ENCODE measurements at regions not wholly inside any gene's neighbourhood (a gene's known extent, or its start where the extent isn't known, plus 50 kb on each side); places are given as distances from the start of the nearest gene placed in this dataset.
A peak's percentile ranks its signal among the peaks of the same experiment; 100 is the strongest.

DNA sequence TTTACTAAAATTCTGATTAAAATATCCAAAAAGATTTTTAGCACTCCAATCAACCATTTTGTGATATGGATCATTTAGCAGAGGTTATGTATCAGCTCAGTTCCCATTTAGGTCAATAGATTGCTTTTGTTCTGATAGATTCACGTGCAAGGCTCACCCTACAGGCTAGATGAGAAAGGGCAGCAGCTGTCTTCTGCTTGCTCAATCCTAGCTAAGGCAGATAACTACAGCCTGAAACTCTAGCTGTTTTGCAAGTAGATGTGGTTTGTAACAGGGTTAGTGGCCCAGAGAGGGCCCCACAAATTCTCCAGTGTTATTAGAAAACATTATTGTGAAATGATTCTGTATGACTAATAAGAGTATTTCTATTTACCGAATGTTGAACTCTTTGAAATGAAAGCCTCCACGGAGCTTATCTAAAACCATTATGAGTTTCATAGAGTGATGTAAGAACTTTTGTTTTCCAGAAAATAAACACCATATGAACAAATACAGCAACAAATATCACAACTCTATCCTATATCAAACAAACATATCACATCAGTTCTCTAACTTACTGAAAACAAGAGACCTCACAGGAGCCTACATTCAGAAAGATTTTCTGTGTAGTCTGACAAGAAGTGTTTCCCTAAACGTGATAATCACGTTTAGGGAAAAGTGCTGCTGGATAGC, 841.9 kb upstream of the ACO1 start (continued):
- TF ChIP-seq, protein P1, sequence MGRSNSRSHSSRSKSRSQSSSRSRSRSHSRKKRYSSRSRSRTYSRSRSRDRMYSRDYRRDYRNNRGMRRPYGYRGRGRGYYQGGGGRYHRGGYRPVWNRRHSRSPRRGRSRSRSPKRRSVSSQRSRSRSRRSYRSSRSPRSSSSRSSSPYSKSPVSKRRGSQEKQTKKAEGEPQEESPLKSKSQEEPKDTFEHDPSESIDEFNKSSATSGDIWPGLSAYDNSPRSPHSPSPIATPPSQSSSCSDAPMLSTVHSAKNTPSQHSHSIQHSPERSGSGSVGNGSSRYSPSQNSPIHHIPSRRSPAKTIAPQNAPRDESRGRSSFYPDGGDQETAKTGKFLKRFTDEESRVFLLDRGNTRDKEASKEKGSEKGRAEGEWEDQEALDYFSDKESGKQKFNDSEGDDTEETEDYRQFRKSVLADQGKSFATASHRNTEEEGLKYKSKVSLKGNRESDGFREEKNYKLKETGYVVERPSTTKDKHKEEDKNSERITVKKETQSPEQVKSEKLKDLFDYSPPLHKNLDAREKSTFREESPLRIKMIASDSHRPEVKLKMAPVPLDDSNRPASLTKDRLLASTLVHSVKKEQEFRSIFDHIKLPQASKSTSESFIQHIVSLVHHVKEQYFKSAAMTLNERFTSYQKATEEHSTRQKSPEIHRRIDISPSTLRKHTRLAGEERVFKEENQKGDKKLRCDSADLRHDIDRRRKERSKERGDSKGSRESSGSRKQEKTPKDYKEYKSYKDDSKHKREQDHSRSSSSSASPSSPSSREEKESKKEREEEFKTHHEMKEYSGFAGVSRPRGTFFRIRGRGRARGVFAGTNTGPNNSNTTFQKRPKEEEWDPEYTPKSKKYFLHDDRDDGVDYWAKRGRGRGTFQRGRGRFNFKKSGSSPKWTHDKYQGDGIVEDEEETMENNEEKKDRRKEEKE (IDR thresholded peaks at IDR 0.05) = no peak
- TF ChIP-seq HDGF (IDR thresholded peaks at IDR 0.05) (no peak), RUNX3 (IDR thresholded peaks at IDR 0.05; ENCODE audit: low read length) (peak; percentile 95), CBFB (IDR thresholded peaks at IDR 0.05; ENCODE audit: low read depth) (0 out of 2 replicates have a peak, but pooled peaks have one; percentile 45), YY1 (IDR thresholded peaks at IDR 0.05; ENCODE audit: low read depth, low read length) (no peak), BHLHE40 (IDR thresholded peaks at IDR 0.05; ENCODE audit: borderline replicate concordance in 1 of 2, low read depth in 2 of 2, low read length in 1 of 2) (peak; percentile 89 to 92), TCF12 (IDR thresholded peaks at IDR 0.05; ENCODE audit: low read depth, low read length) (peak; percentile 56; the same call in 1 of the 2 replicates), EZH2 (IDR thresholded peaks at IDR 0.05; ENCODE audit: borderline replicate concordance, control insufficient read depth, low read depth, low read length) (no peak), MYB (IDR thresholded peaks at IDR 0.05; ENCODE audit: borderline replicate concordance, low read depth, low read length) (no peak), RAD51 (IDR thresholded peaks at IDR 0.05) (no peak), HDAC2 (IDR thresholded peaks at IDR 0.05) (no peak), WRNIP1 (IDR thresholded peaks at IDR 0.05; ENCODE audit: borderline replicate concordance, low read depth, low read length) (no peak), RB1 (IDR thresholded peaks at IDR 0.05; ENCODE audit: borderline replicate concordance) (no peak), KAT2A (conservative IDR thresholded peaks at IDR 0.05; ENCODE audit: control insufficient read depth, low read depth, low read length) (no peak), MTA3 (IDR thresholded peaks at IDR 0.05; ENCODE audit: borderline replicate concordance, low read length) (peak; percentile 60; the same call in 1 of the 2 replicates), ASH2L (IDR thresholded peaks at IDR 0.05; ENCODE audit: borderline replicate concordance, low read depth) (no peak), CBX3 (IDR thresholded peaks at IDR 0.05; ENCODE audit: borderline replicate concordance, low read depth) (no peak), PML (IDR thresholded peaks at IDR 0.05; ENCODE audit: low read length) (no peak)
- TF ChIP-seq, protein P2, sequence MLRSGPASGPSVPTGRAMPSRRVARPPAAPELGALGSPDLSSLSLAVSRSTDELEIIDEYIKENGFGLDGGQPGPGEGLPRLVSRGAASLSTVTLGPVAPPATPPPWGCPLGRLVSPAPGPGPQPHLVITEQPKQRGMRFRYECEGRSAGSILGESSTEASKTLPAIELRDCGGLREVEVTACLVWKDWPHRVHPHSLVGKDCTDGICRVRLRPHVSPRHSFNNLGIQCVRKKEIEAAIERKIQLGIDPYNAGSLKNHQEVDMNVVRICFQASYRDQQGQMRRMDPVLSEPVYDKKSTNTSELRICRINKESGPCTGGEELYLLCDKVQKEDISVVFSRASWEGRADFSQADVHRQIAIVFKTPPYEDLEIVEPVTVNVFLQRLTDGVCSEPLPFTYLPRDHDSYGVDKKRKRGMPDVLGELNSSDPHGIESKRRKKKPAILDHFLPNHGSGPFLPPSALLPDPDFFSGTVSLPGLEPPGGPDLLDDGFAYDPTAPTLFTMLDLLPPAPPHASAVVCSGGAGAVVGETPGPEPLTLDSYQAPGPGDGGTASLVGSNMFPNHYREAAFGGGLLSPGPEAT (IDR thresholded peaks at IDR 0.05; ENCODE audit: low read depth) = no peak
- TF ChIP-seq, protein P3, sequence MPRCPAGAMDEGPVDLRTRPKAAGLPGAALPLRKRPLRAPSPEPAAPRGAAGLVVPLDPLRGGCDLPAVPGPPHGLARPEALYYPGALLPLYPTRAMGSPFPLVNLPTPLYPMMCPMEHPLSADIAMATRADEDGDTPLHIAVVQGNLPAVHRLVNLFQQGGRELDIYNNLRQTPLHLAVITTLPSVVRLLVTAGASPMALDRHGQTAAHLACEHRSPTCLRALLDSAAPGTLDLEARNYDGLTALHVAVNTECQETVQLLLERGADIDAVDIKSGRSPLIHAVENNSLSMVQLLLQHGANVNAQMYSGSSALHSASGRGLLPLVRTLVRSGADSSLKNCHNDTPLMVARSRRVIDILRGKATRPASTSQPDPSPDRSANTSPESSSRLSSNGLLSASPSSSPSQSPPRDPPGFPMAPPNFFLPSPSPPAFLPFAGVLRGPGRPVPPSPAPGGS (IDR thresholded peaks at IDR 0.05; ENCODE audit: borderline replicate concordance, insufficient read depth, low read depth, low read length, poor library complexity, severe bottlenecking) = peak; percentile 70
- TF ChIP-seq, protein P4, sequence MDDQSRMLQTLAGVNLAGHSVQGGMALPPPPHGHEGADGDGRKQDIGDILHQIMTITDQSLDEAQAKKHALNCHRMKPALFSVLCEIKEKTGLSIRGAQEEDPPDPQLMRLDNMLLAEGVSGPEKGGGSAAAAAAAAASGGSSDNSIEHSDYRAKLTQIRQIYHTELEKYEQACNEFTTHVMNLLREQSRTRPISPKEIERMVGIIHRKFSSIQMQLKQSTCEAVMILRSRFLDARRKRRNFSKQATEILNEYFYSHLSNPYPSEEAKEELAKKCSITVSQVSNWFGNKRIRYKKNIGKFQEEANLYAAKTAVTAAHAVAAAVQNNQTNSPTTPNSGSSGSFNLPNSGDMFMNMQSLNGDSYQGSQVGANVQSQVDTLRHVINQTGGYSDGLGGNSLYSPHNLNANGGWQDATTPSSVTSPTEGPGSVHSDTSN (IDR thresholded peaks at IDR 0.05; ENCODE audit: insufficient replicate concordance, low read depth, low read length) = no peak
